Sigmoid colon (tissue), 4 donors: ENCODE measurements at regions not wholly inside any gene's neighbourhood (a gene's known extent, or its start where the extent isn't known, plus 50 kb on each side); places are given as distances from the start of the nearest gene placed in this dataset.

Experiments
- CTCF ChIP-seq, 4 experiments: fragments of 450-650 bp in 3 of 4; fragments of 200-600 bp in 1 of 4; IDR thresholded peaks; one replicate each; pipeline ENCODE4 v1.5.1; 2016 to 2019; ENCODE audit warnings: antibody characterized with exemption in 4 of 4, mild to moderate bottlenecking in 3 of 4, moderate library complexity in 2 of 4
- POLR2A ChIP-seq, 2 donors: fragments of 450-650 bp; IDR thresholded peaks; one replicate each; pipeline ENCODE4 v1.6.1; 2016; ENCODE audit warnings: antibody characterized with exemption in 2 of 2, mild to moderate bottlenecking in 2 of 2, moderate library complexity in 2 of 2
- POLR2AphosphoS5 ChIP-seq, 4 donors: sonication (generic); formaldehyde crosslinking; IDR thresholded peaks; one replicate each; pipeline ENCODE4 v1.6.1; 2017; ENCODE audit warnings: antibody characterized with exemption in 4 of 4

- TF ChIP-seq POLR2AphosphoS5 (IDR thresholded peaks at IDR 0.05) (no peak), CTCF (IDR thresholded peaks at IDR 0.05) (no peak), POLR2A (IDR thresholded peaks at IDR 0.05) (no peak)
These were observed 151.7 kb upstream of the ZNF648 start for GRCh38 chr1:182213163-182213562.
